Caco-2 (cell line): ENCODE measurements at regions not wholly inside any gene's neighbourhood (a gene's known extent, or its start where the extent isn't known, plus 50 kb on each side); places are given as distances from the start of the nearest gene placed in this dataset.
A peak's percentile ranks its signal among the peaks of the same experiment; 100 is the strongest.

Source experiments
- BruUV-seq: library from RNA; stranded (reverse); fragments of 400-500 nt; replicated peaks from 2 replicates; lab custom pipeline; 2021; lab: Mats Ljungman, UMichigan
- CTCF ChIA-PET: fragments of 300-600 bp; sonication (Branson Sonifier 250); formaldehyde crosslinking; loops from one replicate; lab custom pipeline; 2022; ENCODE audit warnings: antibody characterized with exemption; lab: Charles Lee
- POLR2A ChIA-PET: fragments of 300-600 bp; sonication (Branson Sonifier 250); formaldehyde crosslinking; loops from one replicate; lab custom pipeline; 2022; ENCODE audit warnings: antibody characterized with exemption; lab: Charles Lee
- DNase-seq, 2 experiments: peaks; one replicate each; pipeline versions ENCODE4 v3.0.0 to v3.0.0-alpha.2; 2020 to 2022
- H3K27me3 ChIP-seq: replicated peaks from 2 replicates; pipeline ENCODE4 v1.6.0; 2011; ENCODE audit warnings: low read length; ENCODE audit not compliant: control insufficient read depth, insufficient read depth
- H3K36me3 ChIP-seq: 2 replicates; pipeline ENCODE4 v1.5.1; 2011; ENCODE audit warnings: low read length; ENCODE audit not compliant: control insufficient read depth, insufficient read depth
- H3K4me1 ChIP-seq: fragments of 250-450 bp; sonication (Bioruptor Pico); 2 replicates; pipeline ENCODE4 v1.5.1; 2020; ENCODE audit warnings: mild to moderate bottlenecking
- H3K4me3 ChIP-seq: 2 replicates; pipeline ENCODE4 v1.5.1; 2011; ENCODE audit warnings: low read depth, mild to moderate bottlenecking, control low read depth, low read length
- H3K9me3 ChIP-seq: fragments of 250-450 bp; sonication (Bioruptor Pico); 2 replicates; pipeline ENCODE4 v1.5.1; 2020; ENCODE audit warnings: mild to moderate bottlenecking, moderate library complexity
- H3K27ac Mint-ChIP-seq: one replicate; pipeline ENCODE4 v1.8.0; 2022; ENCODE audit warnings: mixed read lengths; ENCODE audit not compliant: unreplicated experiment
- H3K27me3 Mint-ChIP-seq: one replicate; pipeline ENCODE4 v1.8.0; 2022; ENCODE audit warnings: mixed read lengths; ENCODE audit not compliant: insufficient read depth, unreplicated experiment
- H3K36me3 Mint-ChIP-seq: one replicate; pipeline ENCODE4 v1.8.0; 2022; ENCODE audit warnings: mild to moderate bottlenecking, mixed read lengths; ENCODE audit not compliant: insufficient read depth, unreplicated experiment
- H3K4me1 Mint-ChIP-seq: one replicate; pipeline ENCODE4 v1.8.0; 2022; ENCODE audit warnings: low read depth, mixed read lengths; ENCODE audit not compliant: unreplicated experiment
- H3K4me3 Mint-ChIP-seq: one replicate; pipeline ENCODE4 v1.8.0; 2022; ENCODE audit warnings: mild to moderate bottlenecking, moderate library complexity, mixed read lengths; ENCODE audit not compliant: unreplicated experiment
- H3K9me3 Mint-ChIP-seq: one replicate; pipeline ENCODE4 v1.8.0; 2022; ENCODE audit warnings: mixed read lengths; ENCODE audit not compliant: unreplicated experiment
- intact Hi-C: fragments of 100-400 bp; cut with micrococcal nuclease; formaldehyde crosslinking; loops from one replicate; pipeline ENCODE4 v1.10.0; 2022; ENCODE audit not compliant: unreplicated experiment
- TF ChIP-seq, protein P1 (sequence below), 2 experiments: fragments of 200-600 bp in 1 of 2; IDR thresholded peaks; 1 replicate in 1 of 2; 2 replicates in 1 of 2; pipeline versions ENCODE4 v1.5.1 to v1.8.0; 2011 to 2022; ENCODE audit warnings: antibody characterized with exemption in 1 of 2, control low read depth in 1 of 2, inconsistent platforms in 1 of 2, low read depth in 1 of 2, low read length in 1 of 2, mild to moderate bottlenecking in 1 of 2, moderate library complexity in 1 of 2; ENCODE audit not compliant: insufficient read depth in 1 of 2, severe bottlenecking in 1 of 2, unreplicated experiment in 1 of 2

DNA sequence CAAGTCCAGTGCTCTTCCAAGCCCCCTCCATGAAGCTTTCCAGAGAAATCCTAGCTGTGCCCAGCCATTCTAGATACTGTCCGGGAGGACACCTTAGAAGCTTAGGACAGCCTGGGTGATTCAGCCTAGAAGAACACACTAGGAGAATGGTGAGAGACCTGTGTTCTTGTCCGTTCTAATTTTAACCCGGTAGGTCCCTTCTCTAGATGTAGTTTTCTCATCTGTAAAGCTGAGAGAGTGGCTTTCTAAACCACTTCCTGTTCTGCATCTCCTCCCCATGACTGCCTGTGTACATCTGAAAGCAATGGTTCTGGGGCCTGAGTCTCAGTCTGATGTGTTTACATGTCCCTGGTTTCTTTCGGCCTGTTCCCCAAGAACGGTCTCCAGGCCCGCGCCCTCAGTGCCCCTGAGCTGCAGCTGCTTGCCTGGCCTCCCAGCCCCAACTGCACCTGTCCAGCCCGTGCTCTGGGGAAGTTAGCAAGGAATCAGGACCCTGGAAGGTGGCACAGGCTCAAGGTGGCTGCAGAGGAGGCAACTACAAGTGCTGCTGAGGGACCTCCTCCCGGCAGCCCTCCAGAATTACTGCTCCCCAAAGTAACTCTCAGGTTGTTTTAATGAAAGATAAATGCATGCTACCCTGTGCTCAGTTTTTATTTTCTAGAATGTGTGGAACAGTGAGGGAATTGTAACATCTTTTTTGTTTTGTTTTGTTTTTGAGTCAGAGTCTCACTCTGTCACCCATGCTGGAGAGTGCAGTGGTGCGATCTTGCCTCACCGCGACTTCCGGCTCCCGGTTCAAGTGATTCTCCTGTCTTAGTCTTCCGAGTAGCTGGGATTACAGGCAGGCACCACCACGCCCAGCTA is 105.9 kb downstream of the LBH start:
- no peaks in the 10 kb centered on the region for H3K36me3 Mint-ChIP-seq
- POLR2A ChIA-PET = no interaction called here
- DNase-seq = no peak
- TF ChIP-seq, protein P1, sequence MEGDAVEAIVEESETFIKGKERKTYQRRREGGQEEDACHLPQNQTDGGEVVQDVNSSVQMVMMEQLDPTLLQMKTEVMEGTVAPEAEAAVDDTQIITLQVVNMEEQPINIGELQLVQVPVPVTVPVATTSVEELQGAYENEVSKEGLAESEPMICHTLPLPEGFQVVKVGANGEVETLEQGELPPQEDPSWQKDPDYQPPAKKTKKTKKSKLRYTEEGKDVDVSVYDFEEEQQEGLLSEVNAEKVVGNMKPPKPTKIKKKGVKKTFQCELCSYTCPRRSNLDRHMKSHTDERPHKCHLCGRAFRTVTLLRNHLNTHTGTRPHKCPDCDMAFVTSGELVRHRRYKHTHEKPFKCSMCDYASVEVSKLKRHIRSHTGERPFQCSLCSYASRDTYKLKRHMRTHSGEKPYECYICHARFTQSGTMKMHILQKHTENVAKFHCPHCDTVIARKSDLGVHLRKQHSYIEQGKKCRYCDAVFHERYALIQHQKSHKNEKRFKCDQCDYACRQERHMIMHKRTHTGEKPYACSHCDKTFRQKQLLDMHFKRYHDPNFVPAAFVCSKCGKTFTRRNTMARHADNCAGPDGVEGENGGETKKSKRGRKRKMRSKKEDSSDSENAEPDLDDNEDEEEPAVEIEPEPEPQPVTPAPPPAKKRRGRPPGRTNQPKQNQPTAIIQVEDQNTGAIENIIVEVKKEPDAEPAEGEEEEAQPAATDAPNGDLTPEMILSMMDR (IDR thresholded peaks at IDR 0.05; ENCODE audit: insufficient read depth in 1 of 2, low read depth in 1 of 2, low read length in 1 of 2, severe bottlenecking in 1 of 2, unreplicated experiment in 1 of 2) = no peak
- H3K9me3 Mint-ChIP-seq = peaks cover 7% of the 10 kb centered on the region
- peaks cover 12% of the 10 kb centered on the region for H3K4me1 Mint-ChIP-seq
- no peaks in the 10 kb centered on the region for H3K27me3 ChIP-seq
- no peaks in the 10 kb centered on the region for H3K27me3 Mint-ChIP-seq
- no TSS peak for BruUV-seq
- CTCF ChIA-PET = no interaction called here
- no peaks in the 10 kb centered on the region for H3K36me3 ChIP-seq
- no peak overlapping the region for H3K4me3 Mint-ChIP-seq
- intact Hi-C loops = loop anchor here (10.0 kb wide), 1 partner anchor 172 kb away; no protein-coding TSS in a partner anchor
- H3K9me3 ChIP-seq = no peaks in the 10 kb centered on the region
- H3K27ac Mint-ChIP-seq = peak overlapping the region; percentile 53
- H3K4me1 ChIP-seq = peaks cover 18% of the 10 kb centered on the region; the same call in 1 of the 2 replicates
- H3K4me3 ChIP-seq = no peak overlapping the region

DNA sequence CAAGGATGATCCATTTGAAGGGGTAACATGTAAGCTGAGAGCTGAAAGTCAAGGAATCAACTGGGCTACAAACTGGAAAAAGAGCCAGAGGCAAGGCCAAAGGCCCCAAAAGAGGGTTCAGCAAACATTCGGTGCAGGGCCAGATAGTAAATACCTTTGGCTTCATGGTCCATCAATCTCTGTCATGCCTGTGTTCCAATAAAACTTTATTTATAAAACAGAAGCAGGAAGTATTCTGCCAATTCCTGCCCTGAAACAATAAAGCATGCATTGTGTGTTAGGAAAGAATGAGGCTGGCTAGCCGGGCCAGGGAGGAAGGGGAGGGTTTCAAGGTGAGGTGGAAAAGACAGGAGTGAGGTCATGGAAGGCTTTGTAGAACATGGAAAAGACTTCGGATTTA is 107.1 kb downstream of the LBH start:
- intact Hi-C loops = loop anchor here (10.0 kb wide), 1 partner anchor 174 kb away; no protein-coding TSS in a partner anchor
- BruUV-seq = no TSS peak
- CTCF ChIA-PET = no interaction called here

DNA sequence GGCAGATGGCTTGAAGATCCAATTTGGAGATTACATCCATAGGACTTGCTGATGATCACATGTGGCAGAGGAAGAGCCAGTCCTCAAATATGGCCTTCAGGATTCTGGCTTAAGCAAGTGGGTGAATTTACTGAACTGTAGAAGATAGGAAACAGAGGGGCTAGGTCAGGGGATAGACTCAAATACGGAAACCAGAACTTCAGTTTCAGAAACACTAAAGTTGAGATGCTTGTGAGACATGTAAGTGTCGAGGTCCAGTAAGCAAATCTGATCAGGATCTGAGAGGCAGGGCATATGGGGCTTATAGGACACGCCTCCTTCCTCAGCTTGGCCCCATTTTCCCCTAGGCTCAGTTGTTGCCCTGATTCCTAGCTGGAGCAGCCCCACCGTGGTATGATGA is 107.7 kb downstream of the LBH start:
- Mint-ChIP-seq H3K9me3 (peaks cover 16% of the 10 kb centered on the region), H3K4me3 (no peak overlapping the region), H3K27me3 (no peaks in the 10 kb centered on the region), H3K27ac (no peak overlapping the region), H3K4me1 (peaks cover 12% of the 10 kb centered on the region), H3K36me3 (no peaks in the 10 kb centered on the region)
- intact Hi-C loops = loop anchor here (10.0 kb wide), 1 partner anchor 174 kb away; no protein-coding TSS in a partner anchor
- no peak for DNase-seq
- Histone ChIP-seq H3K36me3 (no peaks in the 10 kb centered on the region), H3K27me3 (no peaks in the 10 kb centered on the region), H3K4me1 (peaks cover 18% of the 10 kb centered on the region; the same call in 1 of the 2 replicates), H3K4me3 (no peak overlapping the region), H3K9me3 (peaks cover 13% of the 10 kb centered on the region)
- ChIA-PET CTCF (no interaction called here), POLR2A (no interaction called here)
- TF ChIP-seq, protein P1 (IDR thresholded peaks at IDR 0.05; ENCODE audit: insufficient read depth in 1 of 2, low read depth in 1 of 2, low read length in 1 of 2, severe bottlenecking in 1 of 2, unreplicated experiment in 1 of 2) = no peak
- no TSS peak for BruUV-seq

More for the DNA sequence above, 107.1 kb downstream of the LBH start:
- H3K4me3 ChIP-seq = no peak overlapping the region
- H3K36me3 ChIP-seq = no peaks in the 10 kb centered on the region
- H3K27me3 Mint-ChIP-seq = no peaks in the 10 kb centered on the region
- peaks cover 18% of the 10 kb centered on the region; the same call in 1 of the 2 replicates for H3K4me1 ChIP-seq
- peaks cover 16% of the 10 kb centered on the region for H3K9me3 Mint-ChIP-seq
- no peak overlapping the region for H3K4me3 Mint-ChIP-seq
- POLR2A ChIA-PET = no interaction called here
- peaks cover 12% of the 10 kb centered on the region for H3K4me1 Mint-ChIP-seq
- TF ChIP-seq, protein P1 (IDR thresholded peaks at IDR 0.05; ENCODE audit: insufficient read depth in 1 of 2, low read depth in 1 of 2, low read length in 1 of 2, severe bottlenecking in 1 of 2, unreplicated experiment in 1 of 2) = no peak
- H3K27ac Mint-ChIP-seq = no peak overlapping the region
- H3K36me3 Mint-ChIP-seq = no peaks in the 10 kb centered on the region
- DNase-seq = no peak
- H3K9me3 ChIP-seq = peaks cover 10% of the 10 kb centered on the region
- H3K27me3 ChIP-seq = no peaks in the 10 kb centered on the region
